NCI-H524 treated with DMSO at 0.1 percent for 48 hours (cell line): ENCODE measurements at regions not wholly inside any gene's neighbourhood (a gene's known extent, or its start where the extent isn't known, plus 50 kb on each side); places are given as distances from the start of the nearest gene placed in this dataset.
"Not testable (repeated sequence)": the region's sequence is repeated elsewhere in the genome, so short reads cannot be mapped to it uniquely, and the experiment has no call there.

Experiments
- DNase-seq: peaks from one replicate; lab custom pipeline; 2025; lab: John Stamatoyannopoulos, UW

GRCh38 chr10:65787571-65787970, 1138.3 kb upstream of the LRRTM3 start:
- DNase-seq, result no peak

GRCh38 chr10:65788271-65788670, 1137.6 kb upstream of the LRRTM3 start:
- no peak for DNase-seq

- DNase-seq, result no peak
Measured at GRCh38 chr10:65791979-65792378, 1133.9 kb upstream of the LRRTM3 start.

- DNase-seq, result no peak
Measured at GRCh38 chr10:65793738-65794425, 1132.0 kb upstream of the LRRTM3 start.

GRCh38 chr10:65794861-65795260, 1131.0 kb upstream of the LRRTM3 start:
- not testable (repeated sequence) for DNase-seq

- no peak for DNase-seq
Measured at GRCh38 chr10:65796472-65796871, 1129.4 kb upstream of the LRRTM3 start.

- no peak for DNase-seq
Measured at GRCh38 chr10:65798133-65798532, 1127.7 kb upstream of the LRRTM3 start.

GRCh38 chr10:65802391-65802790, 1123.4 kb upstream of the LRRTM3 start:
- no peak for DNase-seq

- no peak for DNase-seq
Measured at GRCh38 chr10:65805511-65805910, 1120.3 kb upstream of the LRRTM3 start.

- no peak for DNase-seq
Measured at GRCh38 chr10:65805993-65806392, 1119.8 kb upstream of the LRRTM3 start.

GRCh38 chr10:65808687-65809333, 1117.0 kb upstream of the LRRTM3 start:
- no peak for DNase-seq

GRCh38 chr10:65811931-65812525, 1113.8 kb upstream of the LRRTM3 start:
- no peak for DNase-seq

- DNase-seq, result no peak
Measured at GRCh38 chr10:65816536-65816935, 1109.3 kb upstream of the LRRTM3 start.

- no peak for DNase-seq
Measured at GRCh38 chr10:65818990-65819389, 1106.8 kb upstream of the LRRTM3 start.

- DNase-seq, result no peak
Measured at GRCh38 chr10:65827359-65827758, 1098.5 kb upstream of the LRRTM3 start.

- no peak for DNase-seq
Measured at GRCh38 chr10:65838811-65839210, 1087.0 kb upstream of the LRRTM3 start.

GRCh38 chr10:65843203-65843602, 1082.6 kb upstream of the LRRTM3 start:
- DNase-seq, result no peak

- DNase-seq, result no peak
Measured at GRCh38 chr10:65845916-65846315, 1079.9 kb upstream of the LRRTM3 start.

- DNase-seq, result no peak
Measured at GRCh38 chr10:65846541-65846940, 1079.3 kb upstream of the LRRTM3 start.

GRCh38 chr10:65846949-65847348, 1078.9 kb upstream of the LRRTM3 start:
- no peak for DNase-seq

- DNase-seq, result no peak
Measured at GRCh38 chr10:65847436-65848230, 1078.2 kb upstream of the LRRTM3 start.

- DNase-seq, result no peak
Measured at GRCh38 chr10:65858841-65859240, 1067.0 kb upstream of the LRRTM3 start.

GRCh38 chr10:65861249-65861648, 1064.6 kb upstream of the LRRTM3 start:
- no peak for DNase-seq
